ENCODE measurements at regions not wholly inside any gene's neighbourhood (a gene's known extent, or its start where the extent isn't known, plus 50 kb on each side); places are given as distances from the start of the nearest gene placed in this dataset.

DNA sequence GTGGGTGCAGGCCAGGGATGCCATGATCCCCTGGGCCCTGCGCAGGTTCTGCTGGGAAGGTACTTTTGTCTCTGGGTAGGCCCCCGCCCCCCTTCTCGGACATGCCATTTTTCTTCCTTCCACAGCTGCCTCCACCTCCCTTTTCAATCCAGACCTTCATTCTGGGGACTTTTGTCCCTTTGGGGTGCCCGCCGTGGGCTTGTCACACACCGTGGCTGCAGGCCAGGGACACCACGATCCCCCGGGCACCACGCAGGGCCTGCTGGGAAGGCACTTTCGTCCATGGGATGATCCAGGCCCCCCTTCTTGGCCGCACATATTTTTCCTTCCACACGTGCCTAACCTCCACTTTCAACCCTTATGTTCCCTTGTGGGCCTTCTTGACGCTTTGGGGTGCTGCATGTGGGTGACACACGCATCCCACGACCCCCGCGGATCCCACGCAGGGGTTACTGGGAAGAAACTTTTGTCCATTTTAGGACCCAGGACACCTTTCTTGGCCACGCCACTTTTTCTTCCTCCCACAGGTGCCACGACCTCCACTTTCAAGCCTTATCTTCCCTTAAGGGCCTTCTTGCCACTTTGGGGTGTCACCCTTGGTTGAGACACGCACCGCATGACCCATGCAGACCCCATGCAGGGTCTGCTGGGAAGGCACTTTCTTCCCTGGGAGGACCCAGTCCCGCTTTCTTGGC lies 272.5 kb downstream of the ALG10 start:
- TF ChIP-seq, protein P1, sequence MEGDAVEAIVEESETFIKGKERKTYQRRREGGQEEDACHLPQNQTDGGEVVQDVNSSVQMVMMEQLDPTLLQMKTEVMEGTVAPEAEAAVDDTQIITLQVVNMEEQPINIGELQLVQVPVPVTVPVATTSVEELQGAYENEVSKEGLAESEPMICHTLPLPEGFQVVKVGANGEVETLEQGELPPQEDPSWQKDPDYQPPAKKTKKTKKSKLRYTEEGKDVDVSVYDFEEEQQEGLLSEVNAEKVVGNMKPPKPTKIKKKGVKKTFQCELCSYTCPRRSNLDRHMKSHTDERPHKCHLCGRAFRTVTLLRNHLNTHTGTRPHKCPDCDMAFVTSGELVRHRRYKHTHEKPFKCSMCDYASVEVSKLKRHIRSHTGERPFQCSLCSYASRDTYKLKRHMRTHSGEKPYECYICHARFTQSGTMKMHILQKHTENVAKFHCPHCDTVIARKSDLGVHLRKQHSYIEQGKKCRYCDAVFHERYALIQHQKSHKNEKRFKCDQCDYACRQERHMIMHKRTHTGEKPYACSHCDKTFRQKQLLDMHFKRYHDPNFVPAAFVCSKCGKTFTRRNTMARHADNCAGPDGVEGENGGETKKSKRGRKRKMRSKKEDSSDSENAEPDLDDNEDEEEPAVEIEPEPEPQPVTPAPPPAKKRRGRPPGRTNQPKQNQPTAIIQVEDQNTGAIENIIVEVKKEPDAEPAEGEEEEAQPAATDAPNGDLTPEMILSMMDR (conservative IDR thresholded peaks at IDR 0.05; ENCODE audit: low read length) = no peak
- no peak for TF ChIP-seq EZH2phosphoT487 (IDR thresholded peaks at IDR 0.05; ENCODE audit: borderline replicate concordance)

Measured in Loucy (cell line).